IMR-90 (cell line): ENCODE measurements at regions not wholly inside any gene's neighbourhood (a gene's known extent, or its start where the extent isn't known, plus 50 kb on each side); places are given as distances from the start of the nearest gene placed in this dataset.

Source experiments
- ATAC-seq: fragments of 200-7000 bp; cut with Tn5 transposase; 2 replicates; pipeline ENCODE4 v1.9.1; 2020; ENCODE audit warnings: low read depth, mild to moderate bottlenecking, moderate library complexity
- BruUV-seq: library from RNA; stranded (reverse); fragments of 400-500 nt; replicated peaks from 2 replicates; lab custom pipeline; 2021; lab: Mats Ljungman, UMichigan
- CTCF ChIA-PET: fragments of 300-600 bp; formaldehyde crosslinking; extraction: SDS; loops from one replicate; lab custom pipeline; 2021; ENCODE audit warnings: antibody characterized with exemption; lab: Yijun Ruan, JAX
- POLR2A ChIA-PET: fragments of 300-600 bp; sonication (Branson Sonifier 250); formaldehyde crosslinking; loops from one replicate; lab custom pipeline; 2022; ENCODE audit warnings: antibody characterized with exemption; ENCODE audit not compliant: unreplicated experiment; lab: Charles Lee
- DNase-seq: peaks from one replicate; pipeline ENCODE4 v3.0.0; 2013
- H2AFZ ChIP-seq: replicated peaks from 2 replicates; pipeline ENCODE3; 2013; ENCODE audit warnings: low read length, mild to moderate bottlenecking; ENCODE audit not compliant: poor library complexity
- H2AK5ac ChIP-seq: 2 replicates; pipeline ENCODE4 v1.6.1; 2013; ENCODE audit warnings: low read depth, low read length, inconsistent platforms
- H2AK9ac ChIP-seq: replicated peaks from 2 replicates; pipeline ENCODE3; 2013; ENCODE audit warnings: mild to moderate bottlenecking, low read depth, low read length, moderate library complexity; ENCODE audit not compliant: poor library complexity
- H2BK120ac ChIP-seq: 2 replicates; pipeline ENCODE4 v1.6.1; 2013; ENCODE audit warnings: low read depth, low read length, inconsistent platforms
- H2BK15ac ChIP-seq: 3 replicates; pipeline ENCODE4 v1.6.1; 2013; ENCODE audit warnings: low read depth, low read length, inconsistent platforms
- H2BK20ac ChIP-seq: 2 replicates; pipeline ENCODE4 v1.6.1; 2013; ENCODE audit warnings: low read depth, mild to moderate bottlenecking, inconsistent platforms, low read length, moderate library complexity
- H2BK5ac ChIP-seq: 2 replicates; pipeline ENCODE4 v1.6.1; 2013; ENCODE audit warnings: mild to moderate bottlenecking, low read depth, low read length, inconsistent platforms; ENCODE audit not compliant: poor library complexity, severe bottlenecking
- H3K14ac ChIP-seq: replicated peaks from 2 replicates; pipeline ENCODE4 v1.6.1; 2013; ENCODE audit warnings: low read depth, low read length, inconsistent platforms
- H3K18ac ChIP-seq: 2 replicates; pipeline ENCODE4 v1.6.1; 2013; ENCODE audit warnings: low read depth, low read length, control low read depth
- H3K23ac ChIP-seq: 2 replicates; pipeline ENCODE4 v1.6.1; 2013; ENCODE audit warnings: low read depth, low read length, inconsistent platforms
- H3K27ac ChIP-seq: 2 replicates; pipeline ENCODE4 v1.5.1; 2013; ENCODE audit warnings: mild to moderate bottlenecking, control low read depth, low read length; ENCODE audit not compliant: insufficient read depth
- H3K27me3 ChIP-seq: 2 replicates; pipeline ENCODE4 v1.6.1; 2013; ENCODE audit warnings: low read length; ENCODE audit not compliant: control insufficient read depth, insufficient read depth
- H3K36me3 ChIP-seq: 2 replicates; pipeline ENCODE4 v1.6.1; 2013; ENCODE audit warnings: low read length, mixed read lengths; ENCODE audit not compliant: control insufficient read depth, insufficient read depth
- H3K4ac ChIP-seq: 2 replicates; pipeline ENCODE4 v1.6.1; 2013; ENCODE audit warnings: low read depth, low read length, inconsistent platforms
- H3K4me1 ChIP-seq: 2 replicates; pipeline ENCODE4 v1.6.1; 2013; ENCODE audit warnings: low read length, mixed read lengths; ENCODE audit not compliant: control insufficient read depth, insufficient read depth
- H3K4me2 ChIP-seq: 2 replicates; pipeline ENCODE4 v1.6.1; 2013; ENCODE audit warnings: low read depth, mild to moderate bottlenecking, control low read depth, low read length, moderate library complexity
- H3K4me3 ChIP-seq: 2 replicates; pipeline ENCODE4 v1.5.1; 2013; ENCODE audit warnings: low read depth, mild to moderate bottlenecking, control low read depth, low read length, moderate library complexity; ENCODE audit not compliant: insufficient read depth
- H3K56ac ChIP-seq: 2 replicates; pipeline ENCODE4 v1.6.1; 2013; ENCODE audit warnings: low read length, inconsistent platforms; ENCODE audit not compliant: insufficient read depth; ENCODE audit errors: extremely low read depth
- H3K79me1 ChIP-seq, 2 experiments: 2 replicates each; pipeline ENCODE4 v1.6.1; 2013; ENCODE audit warnings: low read length in 2 of 2, inconsistent platforms in 1 of 2, low read depth in 1 of 2
- H3K9ac ChIP-seq: 2 replicates; pipeline ENCODE4 v1.6.1; 2013; ENCODE audit warnings: low read depth, low read length, control low read depth
- H3K9me1 ChIP-seq: 2 replicates; pipeline ENCODE4 v1.6.1; 2013; ENCODE audit warnings: low read length, inconsistent platforms; ENCODE audit not compliant: insufficient read depth
- H3K9me3 ChIP-seq: 2 replicates; pipeline ENCODE4 v1.6.1; 2013; ENCODE audit warnings: low read length; ENCODE audit not compliant: control insufficient read depth, insufficient read depth
- H4K20me1 ChIP-seq: 2 replicates; pipeline ENCODE4 v1.6.1; 2013; ENCODE audit warnings: low read length, inconsistent platforms; ENCODE audit not compliant: insufficient read depth
- H4K5ac ChIP-seq: 2 replicates; pipeline ENCODE4 v1.6.1; 2013; ENCODE audit warnings: mild to moderate bottlenecking, low read depth, low read length, control low read depth
- H4K8ac ChIP-seq, 2 experiments: 2 replicates each; pipeline ENCODE4 v1.6.1; 2013; ENCODE audit warnings: low read depth in 2 of 2, low read length in 2 of 2, control low read depth in 1 of 2, inconsistent platforms in 1 of 2
- H4K91ac ChIP-seq: 2 replicates; pipeline ENCODE4 v1.6.1; 2013; ENCODE audit warnings: low read depth, low read length, inconsistent platforms; ENCODE audit not compliant: insufficient read depth
- BHLHE40 ChIP-seq: fragments of 150-350 bp; IDR thresholded peaks from 2 replicates; pipeline ENCODE4 v1.6.1; 2016; ENCODE audit warnings: mild to moderate bottlenecking, low read depth, low read length
- MAZ ChIP-seq: IDR thresholded peaks from 2 replicates; pipeline ENCODE4 v1.6.1; 2012; ENCODE audit warnings: low read depth, mild to moderate bottlenecking, low read length, improper control_type of control experiment, moderate library complexity, borderline replicate concordance
- RAD21 ChIP-seq: IDR thresholded peaks from 2 replicates; pipeline ENCODE4 v1.6.1; 2012; ENCODE audit warnings: low read length, improper control_type of control experiment
- RFX5 ChIP-seq: IDR thresholded peaks from 2 replicates; pipeline ENCODE4 v1.8.0; 2012; ENCODE audit warnings: low read depth, mild to moderate bottlenecking, low read length, moderate library complexity
- SMC3 ChIP-seq: fragments of 150-350 bp; IDR thresholded peaks from 2 replicates; pipeline ENCODE4 v1.6.1; 2016; ENCODE audit warnings: low read depth, mild to moderate bottlenecking, antibody characterized with exemption, low read length, moderate library complexity
- WGBS, 2 experiments: methylation state at CpG; one replicate each; pipeline versions ENCODE4 v1.1.5 to v1.1.7; 2013; ENCODE audit warnings: missing lambda C conversion rate in 2 of 2; ENCODE audit not compliant: insufficient read length in 1 of 2; ENCODE audit errors: extremely low coverage in 2 of 2; 5-methylcytosine and 5-hydroxymethylcytosine counted together
- dilution Hi-C: fragments of 300-500 bp; cut with HindIII; formaldehyde crosslinking; loops from one replicate; pipeline ENCODE4 v1.14.3; 2018; ENCODE audit warnings: low sequenced_read_pairs; ENCODE audit not compliant: unreplicated experiment
- in situ Hi-C: fragments of 300-500 bp; cut with MboI; formaldehyde crosslinking; loops from 3 replicates; pipeline ENCODE4 v1.14.3; 2019; ENCODE audit warnings: low sequenced_read_pairs, inconsistent platforms, mixed read lengths
- intact Hi-C: fragments of 100-400 bp; cut with micrococcal nuclease; formaldehyde crosslinking; loops from 2 replicates; pipeline ENCODE4 v1.10.0; 2022
- TF ChIP-seq, protein P1 (sequence below): conservative IDR thresholded peaks from 2 replicates; pipeline ENCODE4 v1.5.1; 2012; ENCODE audit warnings: mild to moderate bottlenecking, low read depth, low read length, improper control_type of control experiment
- TF ChIP-seq, protein P2 (sequence below): fragments of 150-350 bp; IDR thresholded peaks from 2 replicates; pipeline ENCODE4 v1.6.1; 2017; ENCODE audit warnings: mild to moderate bottlenecking, antibody characterized with exemption, low read length, low read depth

DNA sequence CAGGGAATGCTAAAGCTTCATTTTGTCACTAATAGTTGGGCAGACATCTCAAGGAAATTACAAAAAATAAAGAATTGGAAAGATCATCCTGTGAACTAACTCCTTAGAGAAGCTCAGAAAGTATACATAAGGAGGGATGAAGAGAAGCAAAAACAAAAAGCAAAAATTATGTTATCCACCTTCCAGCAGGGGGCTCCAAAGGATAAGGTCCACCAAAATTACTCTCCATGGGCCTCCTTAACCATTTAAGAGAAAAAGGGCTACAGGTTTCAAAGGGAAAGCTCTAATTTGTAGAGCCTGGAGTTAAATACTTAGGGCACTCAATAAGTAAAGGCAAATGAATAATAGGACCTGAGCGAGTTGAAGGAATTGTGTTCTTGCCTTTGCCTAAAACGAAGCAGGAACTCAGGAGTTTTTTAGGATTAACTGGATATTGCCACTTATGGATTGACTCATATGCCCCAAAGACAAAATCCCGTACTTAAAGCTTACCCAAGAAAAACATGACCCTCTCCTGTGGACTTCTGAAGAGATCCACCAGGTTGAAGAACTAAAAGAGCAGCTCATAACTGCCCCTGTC, 1167.9 kb downstream of the DSC3 start:
- TF ChIP-seq, protein P1, sequence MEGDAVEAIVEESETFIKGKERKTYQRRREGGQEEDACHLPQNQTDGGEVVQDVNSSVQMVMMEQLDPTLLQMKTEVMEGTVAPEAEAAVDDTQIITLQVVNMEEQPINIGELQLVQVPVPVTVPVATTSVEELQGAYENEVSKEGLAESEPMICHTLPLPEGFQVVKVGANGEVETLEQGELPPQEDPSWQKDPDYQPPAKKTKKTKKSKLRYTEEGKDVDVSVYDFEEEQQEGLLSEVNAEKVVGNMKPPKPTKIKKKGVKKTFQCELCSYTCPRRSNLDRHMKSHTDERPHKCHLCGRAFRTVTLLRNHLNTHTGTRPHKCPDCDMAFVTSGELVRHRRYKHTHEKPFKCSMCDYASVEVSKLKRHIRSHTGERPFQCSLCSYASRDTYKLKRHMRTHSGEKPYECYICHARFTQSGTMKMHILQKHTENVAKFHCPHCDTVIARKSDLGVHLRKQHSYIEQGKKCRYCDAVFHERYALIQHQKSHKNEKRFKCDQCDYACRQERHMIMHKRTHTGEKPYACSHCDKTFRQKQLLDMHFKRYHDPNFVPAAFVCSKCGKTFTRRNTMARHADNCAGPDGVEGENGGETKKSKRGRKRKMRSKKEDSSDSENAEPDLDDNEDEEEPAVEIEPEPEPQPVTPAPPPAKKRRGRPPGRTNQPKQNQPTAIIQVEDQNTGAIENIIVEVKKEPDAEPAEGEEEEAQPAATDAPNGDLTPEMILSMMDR, result peak; percentile 57
- no peak for TF ChIP-seq BHLHE40
- TF ChIP-seq RFX5, result no peak
- TF ChIP-seq SMC3, result peak; percentile 35; the same call in 1 of the 2 replicates
- TF ChIP-seq RAD21, result peak; percentile 50
- no peak for TF ChIP-seq MAZ
- TF ChIP-seq, protein P2, sequence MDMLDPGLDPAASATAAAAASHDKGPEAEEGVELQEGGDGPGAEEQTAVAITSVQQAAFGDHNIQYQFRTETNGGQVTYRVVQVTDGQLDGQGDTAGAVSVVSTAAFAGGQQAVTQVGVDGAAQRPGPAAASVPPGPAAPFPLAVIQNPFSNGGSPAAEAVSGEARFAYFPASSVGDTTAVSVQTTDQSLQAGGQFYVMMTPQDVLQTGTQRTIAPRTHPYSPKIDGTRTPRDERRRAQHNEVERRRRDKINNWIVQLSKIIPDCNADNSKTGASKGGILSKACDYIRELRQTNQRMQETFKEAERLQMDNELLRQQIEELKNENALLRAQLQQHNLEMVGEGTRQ, result no peak

More for the DNA sequence above, 1167.9 kb downstream of the DSC3 start:
- no CpG with 5 or more reads among the region's 3 CpGs for WGBS, 2 experiments
- H3K27me3 ChIP-seq, result no peaks in the 10 kb centered on the region
- peak; percentile 20 for DNase-seq
- no peak overlapping the region for H3K9ac ChIP-seq
- H3K18ac ChIP-seq, result no peak overlapping the region
- H3K9me3 ChIP-seq, result 0 out of 2 replicates have a peak, but pooled peaks cover 2% of the 10 kb centered on the region
- no peak overlapping the region for H3K27ac ChIP-seq
- H3K36me3 ChIP-seq, result no peaks in the 10 kb centered on the region
- H4K5ac ChIP-seq, result no peak overlapping the region
- H3K4me3 ChIP-seq, result no peak overlapping the region
- no peak overlapping the region for H2BK5ac ChIP-seq
- H3K4me1 ChIP-seq, result no peaks in the 10 kb centered on the region
- ATAC-seq, result peak; percentile 40; the same call in 1 of the 2 replicates
- no peaks in the 10 kb centered on the region for H3K9me1 ChIP-seq
- H2AFZ ChIP-seq, result no peak overlapping the region
- H2BK120ac ChIP-seq, result no peak overlapping the region
- H4K8ac ChIP-seq, result no peak overlapping the region
- no peak overlapping the region for H2AK5ac ChIP-seq
- no TSS peak for BruUV-seq
- no peak overlapping the region for H2BK20ac ChIP-seq
- no peak overlapping the region for H3K56ac ChIP-seq
- in situ Hi-C loops (no loop called here), dilution Hi-C loops (no loop called here), intact Hi-C loops (loop anchor here (1.0 kb wide), 1 partner anchor 1097 kb away; no protein-coding TSS in a partner anchor)
- CTCF ChIA-PET, result interaction anchor here (1.0 to 1.4 kb wide), 4 partner anchors 9 to 407 kb away, joined by 3 to 5 read pairs (median 4); no protein-coding TSS in a partner anchor
- H3K79me1 ChIP-seq, result no peaks in the 10 kb centered on the region
- H4K91ac ChIP-seq, result no peak overlapping the region
- H3K23ac ChIP-seq, result no peak overlapping the region
- no peak overlapping the region for H3K4me2 ChIP-seq
- H2BK15ac ChIP-seq, result no peak overlapping the region
- H2AK9ac ChIP-seq, result no peak overlapping the region
- H4K20me1 ChIP-seq, result no peaks in the 10 kb centered on the region
- H3K4ac ChIP-seq, result no peak overlapping the region
- POLR2A ChIA-PET, result no interaction called here
- no peak overlapping the region for H3K14ac ChIP-seq
